Skin of body (tissue), 1 donor: ENCODE measurements at regions not wholly inside any gene's neighbourhood (a gene's known extent, or its start where the extent isn't known, plus 50 kb on each side); places are given as distances from the start of the nearest gene placed in this dataset.
"Not testable (repeated sequence)": the region's sequence is repeated elsewhere in the genome, so short reads cannot be mapped to it uniquely, and the experiment has no call there.

Experiments used
- DNase-seq: peaks from one replicate; lab custom pipeline; 2025; lab: John Stamatoyannopoulos, UW

DNA sequence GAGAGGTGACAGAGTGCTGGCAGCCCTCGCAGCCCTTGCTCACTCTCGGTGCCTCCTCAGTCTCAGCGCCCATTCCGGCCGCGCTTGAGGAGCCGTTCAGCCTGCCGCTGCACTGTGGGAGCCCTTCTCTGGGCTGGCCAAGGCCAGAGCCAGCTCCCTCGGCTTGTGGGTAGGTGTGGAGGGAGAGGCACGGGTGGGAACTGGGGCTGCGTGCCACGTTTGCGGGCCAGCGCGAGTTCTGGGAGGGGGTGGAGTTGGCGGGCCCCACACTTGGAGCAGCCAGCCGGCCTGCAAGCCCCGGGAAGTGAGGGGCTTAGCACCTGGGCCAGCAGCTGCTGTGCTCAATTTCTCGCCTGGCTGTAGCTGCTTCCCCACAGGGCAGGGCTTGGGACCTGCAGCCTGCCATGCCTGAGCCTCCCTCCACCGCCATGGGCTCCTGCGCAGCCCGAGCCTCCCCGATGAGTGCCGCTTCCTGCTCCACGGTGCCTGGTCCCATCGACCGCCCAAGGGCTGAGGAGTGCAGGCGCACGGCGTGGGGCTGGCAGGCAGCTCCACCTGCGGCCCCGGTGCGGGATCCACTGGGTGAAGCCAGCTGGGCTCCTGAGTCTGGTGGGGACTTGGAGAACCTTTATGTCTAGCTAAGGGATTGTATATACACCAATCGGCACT, 1278.1 kb downstream of the SUCLG1 start:
- DNase-seq: not testable (repeated sequence)

DNA sequence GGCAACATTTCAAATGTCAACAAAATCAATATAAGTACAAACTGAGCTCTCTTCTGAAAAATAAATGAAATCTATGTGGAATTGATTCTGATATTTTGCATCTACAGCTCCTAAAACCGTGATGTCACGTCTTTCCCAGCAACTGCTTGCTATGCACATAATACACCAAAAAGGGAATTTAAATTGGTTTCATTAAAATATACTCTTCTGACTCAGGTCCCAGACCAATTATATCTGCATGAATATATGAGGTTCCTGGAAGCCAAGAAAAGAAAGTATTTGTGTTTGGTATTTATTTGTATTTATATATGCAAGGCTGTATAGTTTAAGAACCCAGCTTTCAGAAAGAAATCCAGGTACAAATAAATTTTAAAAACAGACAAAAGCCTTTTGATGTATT, 1282.5 kb downstream of the SUCLG1 start:
- DNase-seq: no peak

DNA sequence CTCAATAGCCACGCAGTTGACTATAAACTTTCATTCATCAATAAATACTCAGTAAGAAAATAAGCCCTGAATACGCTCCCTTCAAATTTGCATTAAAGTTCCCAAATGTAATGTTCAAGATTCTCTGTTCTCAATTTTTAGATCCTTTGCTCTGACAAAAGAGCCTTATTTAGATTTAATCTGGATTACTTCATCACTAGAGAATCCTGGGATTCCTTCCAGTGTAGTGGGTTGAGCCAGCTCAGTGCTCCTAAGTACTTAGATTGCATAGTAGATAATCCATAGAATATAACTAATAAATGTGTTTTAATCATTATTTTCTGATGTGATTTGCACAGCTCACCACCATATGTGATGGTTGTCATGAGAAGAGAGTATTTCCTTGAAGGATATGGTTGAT, 1286.2 kb downstream of the SUCLG1 start:
- peak; percentile 56 for DNase-seq

DNA sequence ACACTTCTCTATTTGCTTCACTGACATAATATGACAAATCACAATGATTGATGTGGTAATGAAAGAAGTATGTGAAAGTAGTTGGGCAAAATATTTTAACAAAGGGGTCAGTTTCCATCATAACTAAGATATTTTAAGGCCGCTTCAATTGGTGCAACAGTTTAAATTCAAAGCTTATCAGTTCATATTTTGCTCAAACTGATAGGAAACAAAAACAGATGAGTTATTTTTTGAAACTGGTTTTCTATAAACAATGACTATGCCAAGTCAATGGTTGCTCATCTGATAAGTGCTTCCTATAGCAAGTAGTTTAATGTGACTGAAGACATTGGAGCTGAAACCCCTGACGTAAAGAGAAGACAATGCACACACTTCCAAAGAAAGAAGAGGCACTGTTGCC, 1290.7 kb downstream of the SUCLG1 start:
- DNase-seq: no peak

DNA sequence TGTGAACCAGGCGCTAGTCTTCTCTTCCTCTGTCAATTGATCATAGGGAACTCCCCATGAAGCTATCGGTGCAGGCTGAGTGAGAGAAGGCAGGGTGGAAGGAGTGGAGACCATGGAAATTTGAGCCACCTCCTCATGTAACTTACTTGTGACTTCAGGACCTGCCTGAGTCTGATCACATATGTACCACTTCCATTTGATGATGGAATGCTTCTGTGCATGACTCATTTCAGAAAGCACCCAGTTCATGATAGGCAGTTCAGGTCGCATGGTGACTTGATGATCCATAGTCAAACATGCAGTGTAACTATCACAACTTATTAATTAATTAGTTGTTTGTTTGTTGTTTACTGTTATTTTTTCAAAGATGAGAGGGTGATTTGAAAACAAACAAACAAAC, 1296.7 kb downstream of the SUCLG1 start:
- no peak for DNase-seq

DNA sequence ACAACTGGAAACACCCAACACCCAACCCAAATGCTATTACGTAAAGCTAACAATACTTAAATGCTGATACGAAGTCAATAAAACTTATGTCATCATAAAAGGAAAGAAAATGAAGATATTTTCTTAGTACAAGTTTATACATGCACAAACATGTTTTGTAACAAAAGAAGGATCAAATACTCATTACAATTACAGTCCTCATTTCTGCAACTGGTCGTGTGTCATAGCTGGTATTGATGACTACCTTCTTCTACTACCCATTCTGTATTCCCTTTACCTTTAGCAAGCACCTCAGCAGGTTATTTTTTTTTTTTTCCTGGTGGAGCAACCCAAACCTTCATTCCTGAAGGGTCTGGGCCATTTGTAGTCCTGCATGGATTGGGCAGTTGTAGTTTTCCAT, 1298.5 kb downstream of the SUCLG1 start:
- no peak for DNase-seq

DNA sequence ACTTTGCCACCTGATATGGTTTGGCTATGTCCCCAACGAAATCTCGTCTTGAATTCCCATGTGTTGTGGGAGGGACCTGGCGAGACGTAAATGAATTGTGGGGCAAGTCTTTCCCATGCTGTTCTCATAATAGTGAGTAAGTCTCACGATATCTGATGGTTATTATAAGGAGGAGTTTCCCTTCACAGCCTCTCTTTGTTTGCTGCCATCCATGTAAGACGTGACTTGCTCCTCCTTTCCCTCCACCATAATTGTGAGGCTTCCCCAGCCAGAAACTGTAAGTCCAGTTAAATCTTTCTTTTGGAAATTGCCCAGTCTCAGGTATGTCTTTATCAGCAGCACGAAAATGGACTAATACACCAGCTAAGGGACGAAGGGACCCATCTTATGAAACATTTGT, 1303.3 kb downstream of the SUCLG1 start:
- DNase-seq: no peak

DNA sequence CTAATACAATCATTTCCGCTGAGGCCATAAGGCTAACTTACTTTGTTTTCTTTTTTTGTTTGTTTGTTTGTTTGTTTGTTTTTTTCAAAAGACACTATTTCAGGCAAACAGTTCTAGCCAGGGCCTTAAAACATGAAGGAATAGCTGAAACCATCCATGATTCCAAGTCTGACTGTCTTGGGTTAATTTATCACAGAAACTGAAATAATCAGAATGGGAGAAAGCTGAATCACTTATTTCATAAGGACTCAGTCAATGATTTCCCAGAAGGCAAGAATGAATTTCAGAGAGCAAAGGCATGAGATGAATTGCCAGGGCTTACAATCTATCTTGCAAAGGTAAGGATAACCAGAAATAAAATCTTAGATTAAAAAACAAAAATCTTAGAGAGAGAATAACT, 1315.1 kb downstream of the SUCLG1 start:
- no peak for DNase-seq

DNA sequence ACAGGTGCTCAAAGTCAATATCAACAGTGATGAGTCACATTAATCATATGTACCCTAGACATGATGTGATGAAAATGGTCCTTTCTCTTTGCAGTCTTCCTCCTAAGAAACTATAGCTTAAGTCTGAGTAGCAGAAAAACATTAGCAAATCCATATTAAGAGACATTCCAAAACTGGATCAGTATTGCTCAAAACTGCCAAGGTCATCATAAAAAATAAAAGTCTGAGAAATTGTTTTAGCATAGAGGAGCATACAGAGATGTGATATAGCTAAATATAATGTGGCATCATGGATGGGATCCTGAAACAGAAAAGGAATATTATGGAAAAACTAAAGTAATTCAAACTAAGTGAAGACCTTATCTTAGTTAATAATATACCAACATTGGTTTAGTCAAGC, 1316.1 kb downstream of the SUCLG1 start:
- no peak for DNase-seq

DNA sequence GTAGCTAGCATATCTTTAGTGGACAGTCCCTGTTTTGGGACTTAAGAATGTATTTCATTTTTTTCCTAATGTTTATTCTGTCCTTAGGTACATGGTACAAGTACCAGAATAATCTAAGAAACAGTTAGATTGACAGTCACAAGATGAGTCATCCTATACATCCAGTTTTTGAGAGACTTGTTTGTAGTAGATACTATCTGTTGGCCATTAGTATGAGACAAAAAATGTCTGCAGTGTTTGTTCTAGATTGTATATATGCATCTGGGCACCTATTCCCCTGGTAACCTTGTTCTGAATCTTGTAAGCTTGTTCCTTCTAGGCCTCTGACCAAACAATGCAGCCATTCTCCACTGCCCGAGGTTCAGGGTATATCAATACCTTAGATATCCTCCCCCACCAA, 1343.5 kb downstream of the SUCLG1 start:
- no peak for DNase-seq

DNA sequence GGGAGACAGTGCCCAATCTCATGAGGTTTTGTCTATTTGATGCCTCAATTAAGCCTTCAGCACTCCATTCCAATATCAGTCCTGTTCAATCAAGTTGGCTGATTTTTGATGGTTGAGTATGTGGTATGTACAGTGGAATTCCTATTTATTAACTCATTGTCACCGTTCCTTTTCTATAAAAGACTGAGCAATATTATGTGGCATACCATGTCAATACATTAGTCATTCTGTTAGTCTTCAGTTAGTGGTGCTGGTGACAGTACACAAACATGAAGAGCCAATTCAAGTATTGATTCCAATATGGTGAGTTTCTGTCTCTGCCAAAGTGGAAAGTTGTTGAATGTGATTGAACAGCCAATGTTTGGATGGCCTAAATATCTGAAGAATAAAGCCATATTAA, 1343.9 kb downstream of the SUCLG1 start:
- DNase-seq: no peak

DNA sequence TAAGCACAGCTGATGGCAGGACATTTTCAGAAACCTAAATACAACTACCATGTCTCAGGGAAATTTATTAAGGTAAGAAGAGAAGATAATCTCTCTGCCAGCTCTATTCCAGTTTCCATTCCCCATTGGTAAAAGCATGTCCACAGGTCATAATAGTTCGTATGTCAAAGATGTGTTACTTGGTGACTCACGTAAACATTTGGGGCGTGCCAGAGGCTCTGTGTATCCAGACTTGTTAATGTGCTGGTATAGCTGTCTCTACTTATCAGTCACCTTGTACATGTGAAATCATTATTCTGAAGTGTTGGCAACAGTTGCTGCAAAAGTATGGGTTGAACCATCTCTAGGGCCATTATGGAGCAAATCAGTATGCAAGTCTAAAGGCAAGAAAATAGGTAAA, 1345.1 kb downstream of the SUCLG1 start:
- no peak for DNase-seq

DNA sequence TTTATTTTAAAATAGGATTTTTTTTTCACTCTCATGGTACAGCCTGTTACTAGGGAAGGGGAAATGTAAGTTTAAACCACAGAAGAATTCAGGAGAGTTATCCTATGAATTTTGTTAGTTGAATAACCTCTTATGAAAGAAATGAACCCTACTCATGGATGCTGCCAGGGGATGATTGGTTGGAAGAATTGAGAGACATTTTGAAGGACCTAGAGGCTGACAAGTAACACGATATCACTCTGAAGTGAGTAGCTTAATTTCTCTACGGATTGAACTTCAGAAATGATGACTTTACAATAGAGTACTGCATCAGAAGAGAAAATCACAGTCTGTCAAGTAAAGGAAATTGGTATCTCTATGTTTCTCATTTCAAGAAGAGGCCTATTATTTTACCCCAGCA, 1346.2 kb downstream of the SUCLG1 start:
- no peak for DNase-seq

DNA sequence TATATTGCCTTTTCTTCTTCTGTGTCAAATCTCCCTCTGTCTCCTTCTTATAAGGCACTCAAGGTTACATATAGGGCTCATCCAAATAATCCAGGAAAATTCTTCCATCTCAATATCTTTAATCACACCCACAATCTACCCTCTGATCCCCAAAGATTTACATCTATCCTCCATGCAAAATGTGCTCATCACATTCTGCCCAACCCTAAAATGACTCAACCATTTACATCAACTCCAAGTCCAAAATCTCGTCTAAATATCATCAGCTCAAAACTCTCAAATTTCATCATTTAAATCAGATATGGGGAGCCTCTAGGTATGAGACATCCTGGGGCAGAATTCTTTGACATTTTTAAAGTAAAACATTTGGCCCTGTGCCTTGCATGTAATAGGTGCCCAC, 1349.8 kb downstream of the SUCLG1 start:
- DNase-seq: no peak

DNA sequence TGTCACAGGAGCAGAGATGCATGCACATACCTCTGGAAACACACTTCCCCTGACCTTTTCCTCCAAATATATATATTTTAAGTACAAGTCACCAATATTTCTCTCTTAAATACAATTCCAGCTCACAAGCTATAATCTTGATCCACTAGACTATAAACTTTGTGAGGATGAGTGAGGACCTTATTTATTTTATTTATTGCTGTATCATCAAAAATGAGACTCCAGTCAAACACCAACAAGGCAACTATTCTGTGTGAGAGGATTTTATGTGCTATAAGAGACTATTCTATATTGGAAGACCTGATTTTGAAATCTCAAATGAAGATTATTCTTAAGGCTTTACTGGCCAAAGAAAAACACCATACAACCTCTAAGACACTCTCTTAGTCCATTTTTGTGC, 1352.2 kb downstream of the SUCLG1 start:
- DNase-seq: no peak

DNA sequence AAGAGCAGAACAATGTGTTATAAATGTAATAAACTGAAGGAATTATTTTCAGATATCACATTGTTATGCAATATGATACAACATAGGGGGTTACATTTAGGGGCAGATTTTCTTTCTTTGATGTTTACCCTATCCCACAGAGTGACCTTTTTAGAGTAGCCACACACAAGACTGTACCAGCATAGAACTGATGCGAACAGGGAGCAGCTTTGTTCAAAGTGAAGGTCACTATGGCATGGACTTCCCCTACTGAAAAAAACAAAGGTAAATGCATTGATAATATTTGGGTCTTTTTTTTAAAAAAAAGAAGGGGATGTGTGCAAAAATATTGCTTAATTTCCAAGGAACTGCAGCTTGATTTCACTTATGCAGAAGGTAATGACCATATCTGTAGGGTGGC, 1354.9 kb downstream of the SUCLG1 start:
- DNase-seq: no peak

DNA sequence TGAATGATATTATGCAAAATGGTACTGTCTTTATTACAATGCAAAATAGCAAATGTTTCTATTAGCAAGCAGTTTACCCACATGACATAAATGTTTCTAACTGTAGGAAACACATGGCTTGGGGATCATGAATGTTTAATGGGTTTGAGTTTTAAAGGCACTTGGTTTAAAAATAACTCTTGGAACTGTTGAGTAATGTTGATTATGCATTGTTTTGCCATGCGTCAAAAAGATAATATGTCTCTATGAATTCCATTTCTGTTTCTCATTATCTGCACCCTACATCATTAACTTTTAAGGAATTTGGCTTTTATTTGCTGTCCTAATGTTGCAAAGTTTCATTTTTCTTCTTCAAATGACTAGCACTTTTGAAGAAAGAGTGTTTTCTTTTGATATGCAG, 1355.5 kb downstream of the SUCLG1 start:
- DNase-seq: peak; percentile 90

DNA sequence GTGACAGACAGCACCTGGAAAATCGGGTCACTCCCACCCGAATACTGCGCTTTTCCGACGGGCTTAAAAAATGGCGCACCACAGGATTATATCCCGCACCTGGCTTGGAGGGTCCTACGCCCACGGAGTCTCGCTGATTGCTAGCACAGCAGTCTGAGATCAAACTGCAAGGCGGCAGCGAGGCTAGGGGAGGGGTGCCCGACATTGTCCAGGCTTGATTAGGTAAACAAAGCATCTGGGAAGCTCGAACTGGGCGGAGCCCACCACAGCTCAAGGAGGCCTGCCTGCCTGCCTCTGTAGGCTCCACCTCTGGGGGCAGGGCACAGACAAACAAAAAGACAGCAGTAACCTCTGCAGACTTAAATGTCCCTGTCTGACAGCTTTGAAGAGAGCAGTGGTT, 1370.0 kb downstream of the SUCLG1 start:
- not testable (repeated sequence) for DNase-seq

DNA sequence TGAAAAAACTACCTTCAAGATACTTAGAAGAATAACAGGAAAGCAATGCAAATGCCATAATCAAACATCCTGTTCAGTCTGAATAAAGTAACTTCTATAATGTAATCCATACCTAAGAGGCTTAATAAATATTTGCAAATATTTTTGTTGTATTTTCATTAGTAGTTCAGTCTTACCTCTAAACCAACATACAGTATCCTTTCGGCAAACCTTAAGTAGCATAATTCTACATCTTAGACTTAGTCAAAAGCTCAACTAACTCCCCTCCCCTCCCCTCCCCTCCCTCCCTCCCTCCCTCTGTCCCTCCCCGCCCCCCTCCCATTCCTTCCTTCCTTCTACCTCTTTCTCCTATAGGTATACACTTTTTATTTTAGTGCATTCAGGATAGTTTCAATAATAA, 1373.2 kb downstream of the SUCLG1 start:
- DNase-seq: no peak

DNA sequence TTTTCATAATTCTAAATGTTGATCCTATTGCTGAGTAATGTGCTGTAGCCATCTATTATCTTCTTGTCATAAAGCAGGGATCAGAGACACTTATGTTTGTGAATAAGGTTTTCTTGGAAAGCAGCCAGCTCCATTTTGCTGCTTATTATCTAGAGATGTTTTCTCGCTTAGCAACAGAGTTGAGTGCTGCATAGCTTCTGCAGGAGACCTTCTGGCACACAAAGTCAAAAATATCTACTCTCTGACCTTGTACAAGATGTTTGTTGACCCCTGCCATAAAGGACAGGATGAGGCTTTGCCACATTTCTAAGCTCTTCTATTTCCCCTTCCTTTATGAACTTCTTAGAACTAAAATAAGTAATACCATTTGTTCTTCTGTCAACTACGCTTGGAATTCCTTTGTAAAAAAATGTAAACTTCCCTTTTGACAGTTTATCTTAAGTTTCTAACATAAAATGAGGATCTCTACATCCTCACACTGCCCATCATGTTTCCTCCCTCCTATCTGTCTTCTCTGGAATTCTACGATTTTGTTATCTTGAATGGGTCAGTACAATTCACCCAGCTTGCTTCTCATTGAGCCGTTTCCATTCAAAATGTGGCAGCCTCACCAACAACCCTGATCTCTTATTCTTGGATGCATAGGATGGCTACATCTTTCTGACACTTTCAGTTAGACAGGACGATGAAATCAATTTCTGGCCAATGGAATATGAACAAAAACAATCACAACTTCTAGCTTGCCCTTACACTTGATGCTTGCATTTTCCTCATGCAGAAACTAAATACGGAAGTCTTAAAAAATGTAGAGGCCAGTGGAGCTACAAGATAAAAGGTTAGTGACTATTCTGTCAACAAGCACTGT, 1377.0 kb downstream of the SUCLG1 start:
- DNase-seq: peak; percentile 54

DNA sequence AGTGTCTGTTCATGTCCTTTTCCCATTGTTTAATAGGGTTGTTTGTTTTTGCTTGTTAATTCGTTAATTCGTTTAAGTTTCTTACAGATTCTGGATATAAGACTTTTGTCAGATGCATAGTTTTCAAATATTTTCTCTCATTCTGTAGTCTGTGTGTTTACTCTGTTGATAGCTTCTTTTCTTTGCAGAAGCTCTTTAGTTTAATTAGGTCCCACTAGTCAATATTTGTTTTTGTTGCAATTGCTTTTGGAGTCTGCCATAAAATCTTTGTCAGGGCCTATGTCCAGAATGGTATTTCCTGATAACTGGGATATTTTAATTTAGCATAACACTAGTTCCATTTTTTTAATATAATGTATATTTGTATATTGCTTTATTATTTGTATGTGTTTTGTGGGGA, 1380.1 kb downstream of the SUCLG1 start:
- no peak for DNase-seq

DNA sequence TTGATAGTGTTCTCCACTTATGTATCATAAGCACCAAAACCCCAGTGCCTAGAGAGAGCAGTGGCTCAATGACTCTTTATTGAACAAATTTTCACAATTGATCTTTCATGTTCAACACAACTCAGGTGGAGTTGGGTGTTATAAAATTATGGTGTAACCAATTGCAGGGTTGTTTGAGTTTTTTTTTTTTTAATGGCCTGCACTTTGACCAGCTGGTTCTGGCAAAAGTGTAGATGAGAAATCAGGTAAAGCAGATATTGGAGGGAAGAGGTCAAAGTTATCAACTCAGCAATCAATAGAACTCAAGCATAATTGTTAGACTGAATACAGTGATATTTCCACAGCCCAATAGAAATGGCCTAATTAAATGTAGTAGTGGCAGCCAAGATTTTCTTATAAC, 1386.3 kb downstream of the SUCLG1 start:
- no peak for DNase-seq

DNA sequence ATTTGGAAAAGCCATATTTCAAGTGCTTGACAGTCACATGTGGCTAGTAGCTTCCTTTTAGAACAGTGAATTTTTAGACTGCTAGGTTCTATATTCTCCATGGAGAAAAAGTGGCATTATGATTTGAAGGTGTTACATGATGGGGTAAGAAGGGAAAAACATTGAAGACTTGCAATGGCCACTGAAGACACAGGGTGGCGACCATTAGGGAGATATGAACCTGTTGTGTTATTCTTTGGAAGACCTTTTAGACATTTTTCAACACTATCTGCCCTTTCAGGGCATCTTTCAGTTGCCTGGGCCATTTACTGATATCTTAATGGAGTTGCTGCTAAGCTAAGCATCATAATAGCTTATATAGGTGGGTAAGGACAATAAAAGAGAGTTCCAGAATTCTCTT, 1387.2 kb downstream of the SUCLG1 start:
- no peak for DNase-seq
